Transverse colon (tissue), 4 donors: ENCODE measurements at regions not wholly inside any gene's neighbourhood (a gene's known extent, or its start where the extent isn't known, plus 50 kb on each side); places are given as distances from the start of the nearest gene placed in this dataset.

Source experiments
- DNase-seq: peaks from one replicate; pipeline ENCODE4 v3.0.0-alpha.2; 2019
- H3K27ac ChIP-seq, 4 donors: fragments of 200-600 bp; sonication (generic); 2 replicates each; pipeline ENCODE4 v1.5.1; 2016 to 2018; ENCODE audit warnings: inconsistent platforms in 4 of 4
- H3K27me3 ChIP-seq: fragments of 200-600 bp; sonication (generic); 2 replicates; pipeline ENCODE4 v1.5.1; 2017; ENCODE audit warnings: inconsistent platforms
- H3K36me3 ChIP-seq, 4 donors: fragments of 200-600 bp; sonication (generic); 2 replicates each; pipeline ENCODE4 v1.5.1; 2017 to 2019; ENCODE audit warnings: inconsistent platforms in 4 of 4
- H3K4me1 ChIP-seq, 4 donors: fragments of 200-600 bp; sonication (generic); 2 replicates each; pipeline ENCODE4 v1.5.1; 2017 to 2020; ENCODE audit warnings: inconsistent platforms in 4 of 4
- H3K4me3 ChIP-seq, 4 donors: fragments of 200-600 bp; sonication (generic); 1 replicate in 1 of 4; 2 replicates in 3 of 4; pipeline versions ENCODE4 v1.5.1 to v1.6.1; 2017 to 2019; ENCODE audit warnings: inconsistent platforms in 4 of 4
- H3K9me3 ChIP-seq, 2 donors: fragments of 200-600 bp; sonication (generic); 2 replicates each; pipeline ENCODE4 v1.5.1; 2017 to 2019; ENCODE audit warnings: inconsistent platforms in 2 of 2
- CTCF ChIP-seq, 5 experiments: fragments of 200-600 bp in 3 of 5; fragments of 450-650 bp in 2 of 5; sonication (generic) in 3 of 5; IDR thresholded peaks; 1 replicate in 2 of 5; 2 replicates in 3 of 5; pipeline ENCODE4 v1.5.1; 2016 to 2017; ENCODE audit warnings: antibody characterized with exemption in 5 of 5, inconsistent platforms in 3 of 5, mild to moderate bottlenecking in 2 of 5, moderate library complexity in 1 of 5
- EP300 ChIP-seq: sonication (generic); formaldehyde crosslinking; IDR thresholded peaks from one replicate; pipeline ENCODE4 v1.6.1; 2017; ENCODE audit warnings: antibody characterized with exemption, low read depth
- POLR2A ChIP-seq: fragments of 450-650 bp; IDR thresholded peaks from one replicate; pipeline ENCODE4 v1.6.1; 2016; ENCODE audit warnings: antibody characterized with exemption, mild to moderate bottlenecking, moderate library complexity
- POLR2AphosphoS5 ChIP-seq, 3 donors: sonication (generic); formaldehyde crosslinking; IDR thresholded peaks; one replicate each; pipeline ENCODE4 v1.6.1; 2016; ENCODE audit warnings: antibody characterized with exemption in 3 of 3
- WGBS, 2 donors: methylation state at CpG; one replicate each; pipeline ENCODE4 v1.1.5; 2018; ENCODE audit warnings: low coverage in 1 of 2; 5-methylcytosine and 5-hydroxymethylcytosine counted together
- in situ Hi-C, 4 donors: fragments of 200-750 bp; cut with MboI; loops; one replicate each; pipeline versions ENCODE4 v1.15.0 to v1.15.1; 2017; ENCODE audit warnings: low sequenced_read_pairs in 3 of 4, low pct_ligation_motif_present in 1 of 4, low pct_unique_long_range_greater_than_20kb in 1 of 4
- intact Hi-C: fragments of 100-400 bp; cut with DNase I; formaldehyde crosslinking; loops from one replicate; pipeline ENCODE4 v1.15.1; 2023; ENCODE audit warnings: low total_unique reads

GRCh38 chr3:19029837-19030521 lies 118.3 kb upstream of the KCNH8 start:
- TF ChIP-seq EP300 (no peak), POLR2AphosphoS5 (IDR thresholded peaks at IDR 0.05) (no peak), POLR2A (no peak), CTCF (IDR thresholded peaks at IDR 0.05) (no peak)
- H3K36me3 ChIP-seq: no peaks in the 10 kb centered on the region
- intact Hi-C loops (no loop called here), in situ Hi-C loops (no loop called here)
- 69% methylated on average over 2 of the region's 2 CpGs; no CpG with 5 or more reads in 1 of the 2 donors for WGBS, 2 donors
- no peak overlapping the region for H3K27ac ChIP-seq
- no peak overlapping the region for H3K4me3 ChIP-seq
- DNase-seq: no peak
- no peaks in the 10 kb centered on the region for H3K9me3 ChIP-seq
- no peaks in the 10 kb centered on the region for H3K4me1 ChIP-seq
- no peaks in the 10 kb centered on the region for H3K27me3 ChIP-seq

GRCh38 chr3:19025441-19025840 lies 122.9 kb upstream of the KCNH8 start:
- no peak for DNase-seq
- TF ChIP-seq POLR2A: no peak
- TF ChIP-seq CTCF (IDR thresholded peaks at IDR 0.05): no peak
- no peak for TF ChIP-seq EP300
- TF ChIP-seq POLR2AphosphoS5 (IDR thresholded peaks at IDR 0.05): no peak
- no peaks in the 10 kb centered on the region for H3K27me3 ChIP-seq
- no peak overlapping the region for H3K4me3 ChIP-seq
- 70 to 84% methylated on average over 1 of the region's 1 CpG for WGBS, 2 donors
- H3K4me1 ChIP-seq: no peaks in the 10 kb centered on the region
- no peaks in the 10 kb centered on the region for H3K9me3 ChIP-seq
- H3K27ac ChIP-seq: no peak overlapping the region
- in situ Hi-C loops: no loop called here
- no peaks in the 10 kb centered on the region for H3K36me3 ChIP-seq
- intact Hi-C loops: no loop called here

GRCh38 chr3:19022546-19022945 lies 125.8 kb upstream of the KCNH8 start:
- in situ Hi-C loops: no loop called here
- no peaks in the 10 kb centered on the region for H3K27me3 ChIP-seq
- H3K36me3 ChIP-seq: no peaks in the 10 kb centered on the region
- no peak for DNase-seq
- H3K4me3 ChIP-seq: no peak overlapping the region
- TF ChIP-seq POLR2AphosphoS5 (IDR thresholded peaks at IDR 0.05): no peak
- TF ChIP-seq EP300: no peak
- no peak for TF ChIP-seq CTCF (IDR thresholded peaks at IDR 0.05)
- TF ChIP-seq POLR2A: no peak
- WGBS, 2 donors: 78 to 79% methylated on average over 4 of the region's 4 CpGs
- no peak overlapping the region for H3K27ac ChIP-seq
- no peaks in the 10 kb centered on the region for H3K4me1 ChIP-seq
- intact Hi-C loops: no loop called here
- H3K9me3 ChIP-seq: no peaks in the 10 kb centered on the region

- TF ChIP-seq CTCF (IDR thresholded peaks at IDR 0.05) (no peak), EP300 (no peak)
- in situ Hi-C loops: no loop called here
- Histone ChIP-seq H3K27ac (no peak overlapping the region), H3K4me3 (no peak overlapping the region), H3K4me1 (no peaks in the 10 kb centered on the region), H3K36me3 (no peaks in the 10 kb centered on the region), H3K27me3 (no peaks in the 10 kb centered on the region), H3K9me3 (no peaks in the 10 kb centered on the region)
- intact Hi-C loops: no loop called here
- DNase-seq: no peak
- WGBS, 2 donors: 71% methylated on average over 2 of the region's 2 CpGs; no CpG with 5 or more reads in 1 of the 2 donors
Observed at GRCh38 chr3:19016851-19017250, 131.5 kb upstream of the KCNH8 start.
